PC-9 (cell line): ENCODE measurements at regions not wholly inside any gene's neighbourhood (a gene's known extent, or its start where the extent isn't known, plus 50 kb on each side); places are given as distances from the start of the nearest gene placed in this dataset.

ENCODE experiments used
- BruUV-seq: library from RNA; stranded (reverse); fragments of 400-500 nt; replicated peaks from 2 replicates; lab custom pipeline; 2021; lab: Mats Ljungman, UMichigan
- CTCF ChIA-PET: fragments of 300-600 bp; sonication (Branson Sonifier 250); formaldehyde crosslinking; loops from one replicate; lab custom pipeline; 2022; ENCODE audit warnings: antibody characterized with exemption; lab: Charles Lee
- POLR2A ChIA-PET: fragments of 300-600 bp; sonication (Branson Sonifier 250); formaldehyde crosslinking; loops from one replicate; lab custom pipeline; 2022; ENCODE audit warnings: antibody characterized with exemption; ENCODE audit not compliant: unreplicated experiment; lab: Charles Lee
- DNase-seq, 2 experiments: peaks; one replicate each; pipeline versions ENCODE4 v3.0.0 to v3.0.0-alpha.2; 2015 to 2022; ENCODE audit warnings: mixed read lengths in 1 of 2
- H2AFZ ChIP-seq: fragments of 200-600 bp; sonication (generic); 2 replicates; pipeline ENCODE4 v1.8.1; 2017; ENCODE audit warnings: antibody characterized with exemption
- H3F3A ChIP-seq: fragments of 200-600 bp; sonication (generic); 2 replicates; pipeline ENCODE4 v1.8.1; 2017; ENCODE audit warnings: antibody characterized with exemption, mild to moderate bottlenecking, low read depth; ENCODE audit not compliant: insufficient read depth
- H3K27ac ChIP-seq: fragments of 200-600 bp; sonication (generic); 2 replicates; pipeline ENCODE4 v1.6.1; 2016; ENCODE audit warnings: mixed run types
- H3K27me3 ChIP-seq: fragments of 200-600 bp; sonication (generic); 2 replicates; pipeline ENCODE4 v1.6.1; 2016; ENCODE audit warnings: low read depth, mixed run types; ENCODE audit not compliant: insufficient read depth
- H3K36me3 ChIP-seq: fragments of 200-600 bp; sonication (generic); 2 replicates; pipeline ENCODE4 v1.6.1; 2016; ENCODE audit warnings: low read depth, mixed run types
- H3K4me1 ChIP-seq: fragments of 200-600 bp; sonication (generic); replicated peaks from 2 replicates; pipeline ENCODE4 v1.6.1; 2016; ENCODE audit warnings: mixed run types; ENCODE audit not compliant: insufficient read depth
- H3K4me2 ChIP-seq: fragments of 200-600 bp; sonication (generic); 2 replicates; pipeline ENCODE4 v1.6.1; 2017; ENCODE audit warnings: mixed run types
- H3K4me3 ChIP-seq: fragments of 200-600 bp; sonication (generic); 2 replicates; pipeline ENCODE4 v1.6.1; 2016; ENCODE audit warnings: mixed run types
- H3K79me2 ChIP-seq: fragments of 200-600 bp; sonication (generic); 2 replicates; pipeline ENCODE4 v1.6.1; 2017; ENCODE audit warnings: low read depth, mixed run types
- H3K9me2 ChIP-seq: fragments of 200-600 bp; sonication (generic); 2 replicates; pipeline ENCODE4 v1.8.1; 2017; ENCODE audit warnings: mild to moderate bottlenecking; ENCODE audit not compliant: insufficient read depth
- H3K9me3 ChIP-seq: fragments of 200-600 bp; sonication (generic); 2 replicates; pipeline ENCODE4 v1.8.1; 2016; ENCODE audit warnings: low read depth; ENCODE audit not compliant: insufficient read depth
- H4K20me1 ChIP-seq: fragments of 200-600 bp; sonication (generic); 2 replicates; pipeline ENCODE4 v1.8.1; 2017; ENCODE audit not compliant: insufficient read depth
- CTCF ChIP-seq: fragments of 200-600 bp; sonication (generic); conservative IDR thresholded peaks from 2 replicates; pipeline ENCODE4 v1.6.1; 2017; ENCODE audit warnings: mixed run types, antibody characterized with exemption, mild to moderate bottlenecking, moderate library complexity
- EZH2 ChIP-seq: fragments of 200-600 bp; sonication (generic); IDR thresholded peaks from 2 replicates; pipeline ENCODE4 v1.8.0; 2017; ENCODE audit warnings: antibody characterized with exemption, low read depth
- intact Hi-C: fragments of 100-400 bp; cut with micrococcal nuclease; formaldehyde crosslinking; loops from one replicate; pipeline ENCODE4 v1.10.0; 2022; ENCODE audit not compliant: unreplicated experiment

GRCh38 chr3:18113417-18113816 lies 311.7 kb downstream of the SATB1 start:
- CTCF ChIA-PET = interaction anchor here (0.7 kb wide), 1 partner anchor 9 kb away, joined by 4 read pairs; no protein-coding TSS in a partner anchor
- Histone ChIP-seq H3K4me2 (no peak overlapping the region), H3K79me2 (no peaks in the 10 kb centered on the region), H4K20me1 (no peaks in the 10 kb centered on the region), H2AFZ (no peak overlapping the region), H3K36me3 (no peaks in the 10 kb centered on the region), H3K4me3 (no peak overlapping the region), H3K4me1 (peaks cover 5% of the 10 kb centered on the region; the same call in 1 of the 2 replicates), H3K27me3 (no peaks in the 10 kb centered on the region), H3K9me3 (no peaks in the 10 kb centered on the region), H3K9me2 (no peaks in the 10 kb centered on the region), H3K27ac (no peak overlapping the region), H3F3A (no peaks in the 10 kb centered on the region)
- POLR2A ChIA-PET = no interaction called here
- no TSS peak for BruUV-seq
- DNase-seq = no peak
- intact Hi-C loops = no loop called here
- TF ChIP-seq CTCF = no peak
- no peak for TF ChIP-seq EZH2

DNA sequence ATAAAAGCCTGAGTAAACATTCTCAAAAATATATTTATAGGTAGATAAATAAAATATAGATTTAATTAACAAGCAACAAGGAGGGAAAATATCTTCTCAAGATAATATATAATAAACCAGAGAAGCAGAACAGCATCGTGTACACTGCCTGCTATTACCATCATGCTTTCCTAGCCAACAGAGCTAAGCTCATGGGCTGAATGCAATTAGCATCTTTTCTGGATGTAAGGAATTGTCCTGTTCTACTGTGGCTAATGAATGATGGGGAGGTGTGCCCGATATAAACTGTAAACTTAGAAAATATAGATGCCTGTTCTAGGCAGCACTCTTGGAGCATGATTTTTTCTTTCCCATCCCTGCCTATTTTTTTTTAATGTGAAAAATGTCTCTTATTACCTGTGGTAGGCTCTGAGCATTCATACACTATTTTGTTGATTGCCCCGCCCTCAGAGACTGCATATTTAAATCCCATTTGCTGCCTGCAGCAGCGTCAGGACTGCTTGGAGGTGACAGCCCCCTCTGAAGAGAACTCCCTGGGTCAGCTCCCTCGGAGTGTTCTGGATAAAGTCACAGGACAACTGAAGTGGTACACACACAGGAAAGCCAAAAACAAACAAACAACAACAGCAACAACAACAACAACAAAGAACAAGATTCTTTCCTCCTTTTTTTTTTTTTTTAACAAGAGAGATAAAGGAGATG lies 312.3 kb downstream of the SATB1 start:
- no peaks in the 10 kb centered on the region for H4K20me1 ChIP-seq
- intact Hi-C loops = no loop called here
- H3K27ac ChIP-seq = no peak overlapping the region
- DNase-seq = no peak
- no peaks in the 10 kb centered on the region for H3K36me3 ChIP-seq
- TF ChIP-seq CTCF (no peak), EZH2 (no peak)
- H3K9me3 ChIP-seq = no peaks in the 10 kb centered on the region
- no peaks in the 10 kb centered on the region for H3K9me2 ChIP-seq
- H3K4me2 ChIP-seq = no peak overlapping the region
- H2AFZ ChIP-seq = no peak overlapping the region
- no peaks in the 10 kb centered on the region for H3F3A ChIP-seq
- H3K79me2 ChIP-seq = no peaks in the 10 kb centered on the region
- H3K4me3 ChIP-seq = no peak overlapping the region
- H3K4me1 ChIP-seq = peaks cover 5% of the 10 kb centered on the region; the same call in 1 of the 2 replicates
- no TSS peak for BruUV-seq
- CTCF ChIA-PET = interaction anchor here (0.7 kb wide), 1 partner anchor 9 kb away, joined by 4 read pairs; no protein-coding TSS in a partner anchor
- POLR2A ChIA-PET = no interaction called here
- no peaks in the 10 kb centered on the region for H3K27me3 ChIP-seq

- no peaks in the 10 kb centered on the region for H3K27me3 ChIP-seq
- no peaks in the 10 kb centered on the region for H3K9me3 ChIP-seq
- no TSS peak for BruUV-seq
- H3K27ac ChIP-seq = no peak overlapping the region
- H3K79me2 ChIP-seq = no peaks in the 10 kb centered on the region
- peak in 1 of 2 experiments; percentile 12 for DNase-seq
- no peaks in the 10 kb centered on the region for H3K9me2 ChIP-seq
- ChIA-PET CTCF (no interaction called here), POLR2A (interaction anchor here (0.6 kb wide), 1 partner anchor 642 kb away, joined by 5 read pairs; no protein-coding TSS in a partner anchor)
- H4K20me1 ChIP-seq = no peaks in the 10 kb centered on the region
- H3K4me3 ChIP-seq = no peak overlapping the region
- H2AFZ ChIP-seq = 0 out of 2 replicates have a peak overlapping the region, but pooled peaks have one; percentile 12
- H3K4me1 ChIP-seq = peaks cover 3% of the 10 kb centered on the region; the same call in 1 of the 2 replicates
- H3F3A ChIP-seq = no peaks in the 10 kb centered on the region
- intact Hi-C loops = no loop called here
- H3K4me2 ChIP-seq = no peak overlapping the region
- no peaks in the 10 kb centered on the region for H3K36me3 ChIP-seq
- no peak for TF ChIP-seq CTCF
- no peak for TF ChIP-seq EZH2
These were observed 313.3 kb downstream of the SATB1 start for GRCh38 chr3:18111796-18112232.
